SK-N-SH treated with all-trans-retinoic acid at 6 μM for 48 hours (cell line): ENCODE measurements at regions not wholly inside any gene's neighbourhood (a gene's known extent, or its start where the extent isn't known, plus 50 kb on each side); places are given as distances from the start of the nearest gene placed in this dataset.

Source experiments
- ATAC-seq: fragments of 200-7000 bp; cut with Tn5 transposase; 3 replicates; pipeline ENCODE4 v1.9.1; 2020; ENCODE audit warnings: mild to moderate bottlenecking, moderate library complexity
- ARNTL ChIP-seq: fragments of 450-650 bp; formaldehyde crosslinking; IDR thresholded peaks from 2 replicates; pipeline ENCODE4 v1.5.0; 2020; ENCODE audit warnings: low read depth, mild to moderate bottlenecking, moderate library complexity, borderline replicate concordance
- BACH2 ChIP-seq: fragments of 250-450 bp; sonication (Bioruptor Pico); IDR thresholded peaks from 2 replicates; pipeline ENCODE4 v1.9.0; 2021; ENCODE audit warnings: mild to moderate bottlenecking, borderline replicate concordance
- CSDC2 ChIP-seq: fragments of 250-450 bp; sonication (Bioruptor Pico); IDR thresholded peaks from 2 replicates; pipeline ENCODE4 v1.5.0; 2020; ENCODE audit warnings: mild to moderate bottlenecking, moderate library complexity
- ESRRG ChIP-seq: fragments of 250-450 bp; sonication (Bioruptor Pico); IDR thresholded peaks from 2 replicates; pipeline ENCODE4 v1.6.1; 2021; ENCODE audit warnings: mild to moderate bottlenecking
- GLIS3 ChIP-seq: fragments of 250-450 bp; sonication (Bioruptor Pico); IDR thresholded peaks from 2 replicates; pipeline ENCODE4 v1.5.0; 2020; ENCODE audit warnings: mild to moderate bottlenecking, moderate library complexity
- ISL1 ChIP-seq: fragments of 250-450 bp; sonication (Bioruptor Pico); IDR thresholded peaks from 2 replicates; pipeline ENCODE4 v2.1.2; 2022; ENCODE audit warnings: mild to moderate bottlenecking, moderate library complexity
- OSR1 ChIP-seq: fragments of 250-450 bp; sonication (Bioruptor Pico); IDR thresholded peaks from 2 replicates; pipeline ENCODE4 v1.8.0; 2022; ENCODE audit warnings: moderate library complexity, mild to moderate bottlenecking, inconsistent platforms
- PPARA ChIP-seq: fragments of 250-450 bp; sonication (Bioruptor Pico); IDR thresholded peaks from 2 replicates; pipeline ENCODE4 v1.5.0; 2020; ENCODE audit warnings: mild to moderate bottlenecking, borderline replicate concordance
- RARB ChIP-seq: fragments of 250-450 bp; sonication (Bioruptor Pico); IDR thresholded peaks from 2 replicates; pipeline ENCODE4 v1.8.0; 2021; ENCODE audit warnings: mild to moderate bottlenecking, moderate library complexity
- SNAI2 ChIP-seq: fragments of 250-450 bp; sonication (Bioruptor Pico); IDR thresholded peaks from 2 replicates; pipeline ENCODE4 v1.5.0; 2020; ENCODE audit warnings: mild to moderate bottlenecking, moderate library complexity
- TCF4 ChIP-seq: fragments of 250-450 bp; sonication (Bioruptor Pico); IDR thresholded peaks from 2 replicates; pipeline ENCODE4 v1.8.0; 2021; ENCODE audit warnings: mild to moderate bottlenecking, moderate library complexity, borderline replicate concordance
- TOX ChIP-seq: fragments of 250-450 bp; sonication (Bioruptor Pico); IDR thresholded peaks from 2 replicates; pipeline ENCODE4 v1.8.0; 2021; ENCODE audit warnings: mild to moderate bottlenecking, moderate library complexity, borderline replicate concordance
- ZC3H10 ChIP-seq: fragments of 250-450 bp; sonication (Bioruptor Pico); IDR thresholded peaks from 2 replicates; pipeline ENCODE4 v1.5.1; 2021; ENCODE audit warnings: mild to moderate bottlenecking, moderate library complexity
- ZFP30 ChIP-seq: fragments of 450-650 bp; formaldehyde crosslinking; IDR thresholded peaks from 2 replicates; pipeline ENCODE4 v1.5.0; 2022; ENCODE audit warnings: mild to moderate bottlenecking, moderate library complexity
- ZNF565 ChIP-seq: fragments of 450-650 bp; formaldehyde crosslinking; conservative IDR thresholded peaks from 2 replicates; pipeline ENCODE4 v1.5.0; 2020; ENCODE audit warnings: low read depth, mild to moderate bottlenecking, moderate library complexity
- ZNF70 ChIP-seq: fragments of 450-650 bp; formaldehyde crosslinking; IDR thresholded peaks from 2 replicates; pipeline ENCODE4 v1.5.0; 2020; ENCODE audit warnings: mild to moderate bottlenecking, moderate library complexity
- ZNF8 ChIP-seq: fragments of 450-650 bp; formaldehyde crosslinking; IDR thresholded peaks from 2 replicates; pipeline ENCODE4 v1.5.0; 2020; ENCODE audit warnings: mild to moderate bottlenecking, moderate library complexity
- TF ChIP-seq, protein P1 (sequence below): fragments of 250-450 bp; sonication (Bioruptor Pico); IDR thresholded peaks from 2 replicates; pipeline ENCODE4 v1.5.0; 2020; ENCODE audit warnings: mild to moderate bottlenecking, moderate library complexity
- TF ChIP-seq, protein P2 (sequence below): fragments of 250-450 bp; sonication (Bioruptor Pico); IDR thresholded peaks from 2 replicates; pipeline ENCODE4 v1.5.1; 2021; ENCODE audit warnings: mild to moderate bottlenecking, moderate library complexity
- TF ChIP-seq, protein P3 (sequence below): fragments of 250-450 bp; sonication (Bioruptor Pico); IDR thresholded peaks from 2 replicates; pipeline ENCODE4 v1.8.0; 2021; ENCODE audit warnings: low read depth, mild to moderate bottlenecking, moderate library complexity, borderline replicate concordance
- TF ChIP-seq, protein P4 (sequence below): fragments of 250-450 bp; sonication (Bioruptor Pico); IDR thresholded peaks from 2 replicates; pipeline ENCODE4 v1.5.1; 2020; ENCODE audit warnings: low read depth, mild to moderate bottlenecking, moderate library complexity
- TF ChIP-seq, protein P5 (sequence below): fragments of 250-450 bp; sonication (Bioruptor Pico); IDR thresholded peaks from 2 replicates; pipeline ENCODE4 v1.8.0; 2020; ENCODE audit warnings: mild to moderate bottlenecking, moderate library complexity, borderline replicate concordance

DNA sequence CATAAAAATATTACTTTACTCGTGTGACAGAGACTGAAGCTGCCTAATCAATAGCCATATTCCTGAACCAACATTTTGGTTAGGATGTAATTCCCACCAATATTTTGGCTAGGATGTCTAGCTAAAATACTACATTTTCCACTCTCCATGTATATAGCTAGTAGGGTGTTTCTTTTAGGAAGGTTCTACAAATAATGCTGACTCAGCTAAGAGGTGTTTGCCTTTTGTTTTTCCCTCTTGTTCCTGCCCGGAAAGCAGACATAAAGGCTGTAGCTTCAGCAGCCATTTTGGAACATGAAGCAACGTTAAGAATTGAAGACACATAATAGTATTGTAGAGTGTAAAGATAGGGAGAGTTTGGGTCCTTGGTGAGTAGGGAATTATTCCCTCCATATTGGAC lies 187.3 kb upstream of the PDZRN3 start:
- ATAC-seq, result no peak
- no peak for TF ChIP-seq ZNF8 (CRISPR knock-in tag)
- no peak for TF ChIP-seq ISL1
- TF ChIP-seq TOX, result no peak
- no peak for TF ChIP-seq ARNTL (CRISPR knock-in tag)
- TF ChIP-seq GLIS3 (CRISPR knock-in tag), result no peak
- TF ChIP-seq ZFP30 (CRISPR knock-in tag), result no peak
- TF ChIP-seq, protein P1, sequence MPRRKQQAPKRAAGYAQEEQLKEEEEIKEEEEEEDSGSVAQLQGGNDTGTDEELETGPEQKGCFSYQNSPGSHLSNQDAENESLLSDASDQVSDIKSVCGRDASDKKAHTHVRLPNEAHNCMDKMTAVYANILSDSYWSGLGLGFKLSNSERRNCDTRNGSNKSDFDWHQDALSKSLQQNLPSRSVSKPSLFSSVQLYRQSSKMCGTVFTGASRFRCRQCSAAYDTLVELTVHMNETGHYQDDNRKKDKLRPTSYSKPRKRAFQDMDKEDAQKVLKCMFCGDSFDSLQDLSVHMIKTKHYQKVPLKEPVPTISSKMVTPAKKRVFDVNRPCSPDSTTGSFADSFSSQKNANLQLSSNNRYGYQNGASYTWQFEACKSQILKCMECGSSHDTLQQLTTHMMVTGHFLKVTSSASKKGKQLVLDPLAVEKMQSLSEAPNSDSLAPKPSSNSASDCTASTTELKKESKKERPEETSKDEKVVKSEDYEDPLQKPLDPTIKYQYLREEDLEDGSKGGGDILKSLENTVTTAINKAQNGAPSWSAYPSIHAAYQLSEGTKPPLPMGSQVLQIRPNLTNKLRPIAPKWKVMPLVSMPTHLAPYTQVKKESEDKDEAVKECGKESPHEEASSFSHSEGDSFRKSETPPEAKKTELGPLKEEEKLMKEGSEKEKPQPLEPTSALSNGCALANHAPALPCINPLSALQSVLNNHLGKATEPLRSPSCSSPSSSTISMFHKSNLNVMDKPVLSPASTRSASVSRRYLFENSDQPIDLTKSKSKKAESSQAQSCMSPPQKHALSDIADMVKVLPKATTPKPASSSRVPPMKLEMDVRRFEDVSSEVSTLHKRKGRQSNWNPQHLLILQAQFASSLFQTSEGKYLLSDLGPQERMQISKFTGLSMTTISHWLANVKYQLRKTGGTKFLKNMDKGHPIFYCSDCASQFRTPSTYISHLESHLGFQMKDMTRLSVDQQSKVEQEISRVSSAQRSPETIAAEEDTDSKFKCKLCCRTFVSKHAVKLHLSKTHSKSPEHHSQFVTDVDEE (CRISPR knock-in tag), result no peak
- TF ChIP-seq CSDC2, result no peak
- TF ChIP-seq, protein P2, sequence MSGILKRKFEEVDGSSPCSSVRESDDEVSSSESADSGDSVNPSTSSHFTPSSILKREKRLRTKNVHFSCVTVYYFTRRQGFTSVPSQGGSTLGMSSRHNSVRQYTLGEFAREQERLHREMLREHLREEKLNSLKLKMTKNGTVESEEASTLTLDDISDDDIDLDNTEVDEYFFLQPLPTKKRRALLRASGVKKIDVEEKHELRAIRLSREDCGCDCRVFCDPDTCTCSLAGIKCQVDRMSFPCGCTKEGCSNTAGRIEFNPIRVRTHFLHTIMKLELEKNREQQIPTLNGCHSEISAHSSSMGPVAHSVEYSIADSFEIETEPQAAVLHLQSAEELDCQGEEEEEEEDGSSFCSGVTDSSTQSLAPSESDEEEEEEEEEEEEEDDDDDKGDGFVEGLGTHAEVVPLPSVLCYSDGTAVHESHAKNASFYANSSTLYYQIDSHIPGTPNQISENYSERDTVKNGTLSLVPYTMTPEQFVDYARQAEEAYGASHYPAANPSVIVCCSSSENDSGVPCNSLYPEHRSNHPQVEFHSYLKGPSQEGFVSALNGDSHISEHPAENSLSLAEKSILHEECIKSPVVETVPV (CRISPR knock-in tag), result no peak
- no peak for TF ChIP-seq TCF4 (CRISPR knock-in tag)
- no peak for TF ChIP-seq SNAI2 (CRISPR knock-in tag)
- TF ChIP-seq, protein P3, sequence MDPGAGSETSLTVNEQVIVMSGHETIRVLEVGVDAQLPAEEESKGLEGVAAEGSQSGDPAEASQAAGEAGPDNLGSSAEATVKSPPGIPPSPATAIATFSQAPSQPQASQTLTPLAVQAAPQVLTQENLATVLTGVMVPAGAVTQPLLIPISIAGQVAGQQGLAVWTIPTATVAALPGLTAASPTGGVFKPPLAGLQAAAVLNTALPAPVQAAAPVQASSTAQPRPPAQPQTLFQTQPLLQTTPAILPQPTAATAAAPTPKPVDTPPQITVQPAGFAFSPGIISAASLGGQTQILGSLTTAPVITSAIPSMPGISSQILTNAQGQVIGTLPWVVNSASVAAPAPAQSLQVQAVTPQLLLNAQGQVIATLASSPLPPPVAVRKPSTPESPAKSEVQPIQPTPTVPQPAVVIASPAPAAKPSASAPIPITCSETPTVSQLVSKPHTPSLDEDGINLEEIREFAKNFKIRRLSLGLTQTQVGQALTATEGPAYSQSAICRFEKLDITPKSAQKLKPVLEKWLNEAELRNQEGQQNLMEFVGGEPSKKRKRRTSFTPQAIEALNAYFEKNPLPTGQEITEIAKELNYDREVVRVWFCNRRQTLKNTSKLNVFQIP (CRISPR knock-in tag), result no peak
- no peak for TF ChIP-seq RARB
- TF ChIP-seq, protein P4, sequence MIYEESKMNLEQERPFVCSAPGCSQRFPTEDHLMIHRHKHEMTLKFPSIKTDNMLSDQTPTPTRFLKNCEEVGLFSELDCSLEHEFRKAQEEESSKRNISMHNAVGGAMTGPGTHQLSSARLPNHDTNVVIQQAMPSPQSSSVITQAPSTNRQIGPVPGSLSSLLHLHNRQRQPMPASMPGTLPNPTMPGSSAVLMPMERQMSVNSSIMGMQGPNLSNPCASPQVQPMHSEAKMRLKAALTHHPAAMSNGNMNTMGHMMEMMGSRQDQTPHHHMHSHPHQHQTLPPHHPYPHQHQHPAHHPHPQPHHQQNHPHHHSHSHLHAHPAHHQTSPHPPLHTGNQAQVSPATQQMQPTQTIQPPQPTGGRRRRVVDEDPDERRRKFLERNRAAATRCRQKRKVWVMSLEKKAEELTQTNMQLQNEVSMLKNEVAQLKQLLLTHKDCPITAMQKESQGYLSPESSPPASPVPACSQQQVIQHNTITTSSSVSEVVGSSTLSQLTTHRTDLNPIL (CRISPR knock-in tag), result no peak
- no peak for TF ChIP-seq ZC3H10
- TF ChIP-seq BACH2 (CRISPR knock-in tag), result no peak
- TF ChIP-seq, protein P5, sequence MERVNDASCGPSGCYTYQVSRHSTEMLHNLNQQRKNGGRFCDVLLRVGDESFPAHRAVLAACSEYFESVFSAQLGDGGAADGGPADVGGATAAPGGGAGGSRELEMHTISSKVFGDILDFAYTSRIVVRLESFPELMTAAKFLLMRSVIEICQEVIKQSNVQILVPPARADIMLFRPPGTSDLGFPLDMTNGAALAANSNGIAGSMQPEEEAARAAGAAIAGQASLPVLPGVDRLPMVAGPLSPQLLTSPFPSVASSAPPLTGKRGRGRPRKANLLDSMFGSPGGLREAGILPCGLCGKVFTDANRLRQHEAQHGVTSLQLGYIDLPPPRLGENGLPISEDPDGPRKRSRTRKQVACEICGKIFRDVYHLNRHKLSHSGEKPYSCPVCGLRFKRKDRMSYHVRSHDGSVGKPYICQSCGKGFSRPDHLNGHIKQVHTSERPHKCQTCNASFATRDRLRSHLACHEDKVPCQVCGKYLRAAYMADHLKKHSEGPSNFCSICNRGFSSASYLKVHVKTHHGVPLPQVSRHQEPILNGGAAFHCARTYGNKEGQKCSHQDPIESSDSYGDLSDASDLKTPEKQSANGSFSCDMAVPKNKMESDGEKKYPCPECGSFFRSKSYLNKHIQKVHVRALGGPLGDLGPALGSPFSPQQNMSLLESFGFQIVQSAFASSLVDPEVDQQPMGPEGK (CRISPR knock-in tag), result no peak
- TF ChIP-seq PPARA (CRISPR knock-in tag), result no peak
- no peak for TF ChIP-seq ZNF70 (CRISPR knock-in tag)
- TF ChIP-seq OSR1 (CRISPR knock-in tag), result no peak

DNA sequence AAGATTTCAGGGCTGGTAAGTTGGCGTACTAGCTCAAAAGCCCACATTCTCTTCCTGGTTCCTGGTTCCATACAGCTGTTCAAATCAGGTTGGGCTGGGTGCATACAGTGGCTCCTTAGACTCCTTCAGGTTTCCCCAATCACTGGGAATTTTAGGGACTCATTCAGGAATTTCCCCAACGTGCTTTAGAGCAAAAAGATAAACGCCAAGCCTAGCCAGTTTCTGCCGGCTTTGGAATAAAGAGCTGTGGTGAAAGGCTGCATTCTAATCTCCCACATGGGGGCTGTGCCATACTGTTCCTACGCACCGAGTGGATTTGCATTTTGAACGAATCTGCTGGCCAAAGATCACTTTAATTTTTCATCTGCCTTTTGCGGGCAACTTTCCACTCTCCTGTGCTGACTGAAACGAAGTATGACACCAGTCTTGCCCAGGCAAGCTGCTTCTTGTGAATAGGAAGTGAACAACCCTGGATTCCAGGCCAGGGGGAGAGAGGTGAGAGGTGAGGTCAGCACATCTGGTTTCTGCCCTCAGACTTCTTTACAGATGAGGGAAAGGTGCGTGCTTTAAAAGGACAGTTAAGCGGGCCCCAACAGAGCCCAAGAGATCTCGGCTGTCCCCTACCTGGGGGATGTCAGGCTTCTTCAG lies 184.2 kb upstream of the PDZRN3 start:
- ATAC-seq, result no peak
- TF ChIP-seq ESRRG (CRISPR knock-in tag) (no peak), RARB (no peak), ZNF565 (no peak), ZC3H10 (no peak), SNAI2 (CRISPR knock-in tag) (no peak), ISL1 (no peak), ARNTL (CRISPR knock-in tag) (no peak)
- TF ChIP-seq, protein P4 (CRISPR knock-in tag), result no peak
- TF ChIP-seq, protein P3 (CRISPR knock-in tag), result no peak
- TF ChIP-seq, protein P1 (CRISPR knock-in tag), result no peak
- TF ChIP-seq, protein P5 (CRISPR knock-in tag), result no peak
